ENCODE measurements at regions not wholly inside any gene's neighbourhood (a gene's known extent, or its start where the extent isn't known, plus 50 kb on each side); places are given as distances from the start of the nearest gene placed in this dataset.

- no peak for TF ChIP-seq CTCF (IDR thresholded peaks at IDR 0.05)
- no peak for TF ChIP-seq POLR2A (IDR thresholded peaks at IDR 0.05)
Measured at GRCh38 chr10:29957907-29958331, 101.5 kb downstream of the JCAD start.

Data from thyroid gland (tissue), 4 donors.